H1 (cell line): ENCODE measurements at regions not wholly inside any gene's neighbourhood (a gene's known extent, or its start where the extent isn't known, plus 50 kb on each side); places are given as distances from the start of the nearest gene placed in this dataset.

ENCODE experiments used
- BACH1 ChIP-seq: IDR thresholded peaks from 2 replicates; pipeline ENCODE4 v1.6.1; 2012; ENCODE audit warnings: low read length, improper control_type of control experiment
- CHD1 ChIP-seq: IDR thresholded peaks from 2 replicates; pipeline ENCODE4 v1.6.1; 2012; ENCODE audit warnings: low read depth, low read length, improper control_type of control experiment
- CHD7 ChIP-seq: fragments of 300-600 bp; sonication (generic); IDR thresholded peaks from 2 replicates; pipeline ENCODE4 v1.7.1; 2012; ENCODE audit warnings: low read length, moderate library complexity, mild to moderate bottlenecking, inconsistent platforms; ENCODE audit not compliant: insufficient replicate concordance
- CREB1 ChIP-seq: IDR thresholded peaks from 2 replicates; pipeline ENCODE4 v1.6.1; 2012; ENCODE audit warnings: inconsistent platforms
- CTCF ChIP-seq, 3 experiments: IDR thresholded peaks; 1 replicate in 2 of 3; 2 replicates in 1 of 3; pipeline versions ENCODE4 v1.5.1 to v1.6.1; 2011; ENCODE audit warnings: low read length in 3 of 3, mild to moderate bottlenecking in 3 of 3, inconsistent platforms in 2 of 3, low read depth in 1 of 3, moderate library complexity in 1 of 3; ENCODE audit not compliant: insufficient read depth in 1 of 3; ENCODE audit errors: control extremely low read depth in 1 of 3
- GABPA ChIP-seq: IDR thresholded peaks from 2 replicates; pipeline ENCODE4 v1.6.1; 2011; ENCODE audit warnings: mild to moderate bottlenecking, low read length, moderate library complexity, borderline replicate concordance; ENCODE audit not compliant: insufficient read depth
- KDM1A ChIP-seq: fragments of 200-600, 300-600 bp; sonication (generic); IDR thresholded peaks from 2 replicates; pipeline ENCODE4 v1.7.1; 2016; ENCODE audit warnings: mild to moderate bottlenecking, low read length, borderline replicate concordance
- POU5F1 ChIP-seq: IDR thresholded peaks from 2 replicates; pipeline ENCODE4 v1.6.1; 2011; ENCODE audit warnings: low read depth, mild to moderate bottlenecking, low read length, moderate library complexity
- SP4 ChIP-seq: IDR thresholded peaks from 2 replicates; pipeline ENCODE4 v1.6.1; 2012; ENCODE audit warnings: low read length, inconsistent platforms
- SUZ12 ChIP-seq: fragments of 200-600 bp; sonication (generic); IDR thresholded peaks from 2 replicates; pipeline ENCODE4 v1.6.1; 2012; ENCODE audit warnings: mild to moderate bottlenecking, inconsistent platforms, low read length, moderate library complexity, mixed read lengths

- TF ChIP-seq CHD7 (no peak), CREB1 (no peak), KDM1A (no peak), GABPA (no peak), CTCF (IDR thresholded peaks at IDR 0.05; ENCODE audit: control extremely low read depth in 1 of 3, insufficient read depth in 1 of 3, low read depth in 1 of 3, low read length in 3 of 3) (no peak), BACH1 (no peak), SP4 (no peak), POU5F1 (no peak), CHD1 (no peak), SUZ12 (no peak)
Observed at GRCh38 chr12:75944905-75945432, 86.6 kb downstream of the PHLDA1 start (continued).
